Astrocyte (in vitro differentiated cells and primary cell): ENCODE measurements at regions not wholly inside any gene's neighbourhood (a gene's known extent, or its start where the extent isn't known, plus 50 kb on each side); places are given as distances from the start of the nearest gene placed in this dataset.

Experiments used
- EZH2 ChIP-seq: IDR thresholded peaks from 2 replicates; pipeline ENCODE4 v1.6.1; 2012; ENCODE audit warnings: mild to moderate bottlenecking, low read length, inconsistent platforms; ENCODE audit not compliant: insufficient read depth
- TF ChIP-seq, protein P1 (sequence below): IDR thresholded peaks from 2 replicates; pipeline ENCODE4 v1.5.1; 2011; ENCODE audit warnings: low read depth, mild to moderate bottlenecking, inconsistent platforms, low read length, moderate library complexity; ENCODE audit not compliant: insufficient read depth

- TF ChIP-seq, protein P1, sequence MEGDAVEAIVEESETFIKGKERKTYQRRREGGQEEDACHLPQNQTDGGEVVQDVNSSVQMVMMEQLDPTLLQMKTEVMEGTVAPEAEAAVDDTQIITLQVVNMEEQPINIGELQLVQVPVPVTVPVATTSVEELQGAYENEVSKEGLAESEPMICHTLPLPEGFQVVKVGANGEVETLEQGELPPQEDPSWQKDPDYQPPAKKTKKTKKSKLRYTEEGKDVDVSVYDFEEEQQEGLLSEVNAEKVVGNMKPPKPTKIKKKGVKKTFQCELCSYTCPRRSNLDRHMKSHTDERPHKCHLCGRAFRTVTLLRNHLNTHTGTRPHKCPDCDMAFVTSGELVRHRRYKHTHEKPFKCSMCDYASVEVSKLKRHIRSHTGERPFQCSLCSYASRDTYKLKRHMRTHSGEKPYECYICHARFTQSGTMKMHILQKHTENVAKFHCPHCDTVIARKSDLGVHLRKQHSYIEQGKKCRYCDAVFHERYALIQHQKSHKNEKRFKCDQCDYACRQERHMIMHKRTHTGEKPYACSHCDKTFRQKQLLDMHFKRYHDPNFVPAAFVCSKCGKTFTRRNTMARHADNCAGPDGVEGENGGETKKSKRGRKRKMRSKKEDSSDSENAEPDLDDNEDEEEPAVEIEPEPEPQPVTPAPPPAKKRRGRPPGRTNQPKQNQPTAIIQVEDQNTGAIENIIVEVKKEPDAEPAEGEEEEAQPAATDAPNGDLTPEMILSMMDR, result no peak
- TF ChIP-seq EZH2, result no peak
Observed at GRCh38 chr6:22349528-22349927, 52.7 kb upstream of the PRL start.
